CD14-positive monocyte (primary cell): ENCODE measurements at regions not wholly inside any gene's neighbourhood (a gene's known extent, or its start where the extent isn't known, plus 50 kb on each side); places are given as distances from the start of the nearest gene placed in this dataset.

Source experiments
- DNase-seq, 3 donors: peaks; one replicate each; pipeline ENCODE4 v3.0.0-alpha.2; 2011 to 2022
- H2AFZ ChIP-seq: 2 replicates; pipeline ENCODE4 v1.6.0; 2012; ENCODE audit warnings: mild to moderate bottlenecking, low read depth, low read length, inconsistent platforms; ENCODE audit not compliant: insufficient read depth, poor library complexity, severe bottlenecking
- H3K27ac ChIP-seq, 2 donors: 1 replicate in 1 of 2; 2 replicates in 1 of 2; pipeline ENCODE4 v1.5.1; 2012 to 2013; ENCODE audit warnings: low read length in 2 of 2, control low read depth in 1 of 2, inconsistent platforms in 1 of 2, low read depth in 1 of 2, mild to moderate bottlenecking in 1 of 2
- H3K27me3 ChIP-seq, 2 donors: one replicate each; pipeline versions ENCODE4 v1.6.0 to v1.6.1; 2011 to 2013; ENCODE audit warnings: low read length in 2 of 2; ENCODE audit not compliant: control insufficient read depth in 2 of 2, insufficient read depth in 2 of 2
- H3K36me3 ChIP-seq, 2 donors: replicated peaks in 1 of 2; 1 replicate in 1 of 2; 2 replicates in 1 of 2; pipeline versions ENCODE4 v1.5.1 to v1.6.1; 2012 to 2013; ENCODE audit warnings: low read length in 2 of 2, control low read depth in 1 of 2, inconsistent platforms in 1 of 2, mild to moderate bottlenecking in 1 of 2; ENCODE audit not compliant: insufficient read depth in 2 of 2, control insufficient read depth in 1 of 2
- H3K4me1 ChIP-seq, 2 donors: 1 replicate in 1 of 2; 2 replicates in 1 of 2; pipeline versions ENCODE4 v1.5.1 to v1.6.1; 2012 to 2013; ENCODE audit warnings: low read length in 2 of 2, control low read depth in 1 of 2, inconsistent platforms in 1 of 2, mild to moderate bottlenecking in 1 of 2, moderate library complexity in 1 of 2; ENCODE audit not compliant: insufficient read depth in 2 of 2, control insufficient read depth in 1 of 2
- H3K4me2 ChIP-seq: replicated peaks from 2 replicates; pipeline ENCODE3; 2012; ENCODE audit warnings: low read length, moderate library complexity, mild to moderate bottlenecking; ENCODE audit not compliant: poor library complexity, severe bottlenecking; ENCODE audit errors: extremely low read depth
- H3K4me3 ChIP-seq, 3 experiments: fragments of 200-600 bp in 1 of 3; sonication (generic) in 1 of 3; replicated peaks in 1 of 3; 1 replicate in 2 of 3; 2 replicates in 1 of 3; pipeline ENCODE4 v1.5.1; 2011 to 2013; ENCODE audit warnings: low read length in 3 of 3, mild to moderate bottlenecking in 3 of 3, control low read depth in 2 of 3, low read depth in 2 of 3, inconsistent platforms in 1 of 3, moderate library complexity in 1 of 3
- H3K79me2 ChIP-seq: 2 replicates; pipeline ENCODE4 v1.6.0; 2012; ENCODE audit warnings: mild to moderate bottlenecking, control low read depth, inconsistent platforms, low read length, moderate library complexity; ENCODE audit not compliant: insufficient read depth
- H3K9ac ChIP-seq: 2 replicates; pipeline ENCODE4 v1.6.0; 2017; ENCODE audit warnings: low read length, mild to moderate bottlenecking; ENCODE audit not compliant: insufficient read depth, poor library complexity, severe bottlenecking
- H3K9me3 ChIP-seq, 2 donors: replicated peaks in 1 of 2; 1 replicate in 1 of 2; 2 replicates in 1 of 2; pipeline versions ENCODE4 v1.5.1 to v1.6.1; 2012 to 2013; ENCODE audit warnings: low read length in 2 of 2, control low read depth in 1 of 2; ENCODE audit not compliant: control insufficient read depth in 1 of 2, insufficient read depth in 1 of 2
- H4K20me1 ChIP-seq: 2 replicates; pipeline ENCODE4 v1.6.0; 2012; ENCODE audit warnings: mild to moderate bottlenecking, low read length, control low read depth, moderate library complexity; ENCODE audit not compliant: insufficient read depth
- H3K27ac Mint-ChIP-seq, 7 donors: one replicate each; pipeline ENCODE4 v1.8.0; 2020; ENCODE audit warnings: mild to moderate bottlenecking in 7 of 7, mixed read lengths in 7 of 7, moderate library complexity in 6 of 7, inconsistent platforms in 2 of 7
- H3K27me3 Mint-ChIP-seq, 3 donors: one replicate each; pipeline ENCODE4 v1.8.0; 2021 to 2022; ENCODE audit warnings: low read depth in 3 of 3, mild to moderate bottlenecking in 3 of 3, mixed read lengths in 3 of 3, moderate library complexity in 3 of 3, inconsistent platforms in 1 of 3
- H3K36me3 Mint-ChIP-seq, 2 donors: one replicate each; pipeline ENCODE4 v1.8.0; 2020; ENCODE audit warnings: mixed read lengths in 2 of 2, inconsistent platforms in 1 of 2, mild to moderate bottlenecking in 1 of 2
- H3K4me1 Mint-ChIP-seq: one replicate; pipeline ENCODE4 v1.8.0; 2020; ENCODE audit warnings: mild to moderate bottlenecking, mixed read lengths
- H3K4me3 Mint-ChIP-seq, 2 donors: one replicate each; pipeline ENCODE4 v1.8.0; 2020; ENCODE audit warnings: mild to moderate bottlenecking in 2 of 2, mixed read lengths in 2 of 2, moderate library complexity in 1 of 2
- H3K9me3 Mint-ChIP-seq, 7 donors: one replicate each; pipeline ENCODE4 v1.8.0; 2020 to 2022; ENCODE audit warnings: mixed read lengths in 7 of 7, mild to moderate bottlenecking in 6 of 7, moderate library complexity in 6 of 7, inconsistent platforms in 2 of 7
- CTCF ChIP-seq: fragments of 200-600 bp; IDR thresholded peaks from one replicate; pipeline ENCODE4 v1.8.0; 2022; ENCODE audit warnings: antibody characterized with exemption, mild to moderate bottlenecking
- WGBS: methylation state at CpG from one replicate; pipeline ENCODE4 v1.1.5; 2013; ENCODE audit warnings: missing lambda C conversion rate; ENCODE audit not compliant: insufficient coverage; 5-methylcytosine and 5-hydroxymethylcytosine counted together
- intact Hi-C, 2 donors: fragments of 100-400 bp; cut with micrococcal nuclease; formaldehyde crosslinking; loops; one replicate each; pipeline versions ENCODE4 v1.15.0 to v1.15.1; 2023

- no peak overlapping the region for H3K9ac ChIP-seq
- H3K36me3 ChIP-seq: no peaks in the 10 kb centered on the region
- H3K9me3 Mint-ChIP-seq: peaks cover 0 to 2% (median 0%) of the 10 kb centered on the region in 7 donors
- WGBS: 86% methylated on average over 7 of the region's 9 CpGs
- H3K27me3 ChIP-seq: no peaks in the 10 kb centered on the region
- no peak overlapping the region for H3K27ac ChIP-seq
- no peaks in the 10 kb centered on the region for H3K4me1 Mint-ChIP-seq
- H3K4me1 ChIP-seq: no peaks in the 10 kb centered on the region
- no peak overlapping the region for H3K4me2 ChIP-seq
- no peak overlapping the region for H3K4me3 ChIP-seq
- no peaks in the 10 kb centered on the region for H3K9me3 ChIP-seq
- H3K79me2 ChIP-seq: no peaks in the 10 kb centered on the region
- peaks cover 7 to 14% (median 11%) of the 10 kb centered on the region in 3 donors for H3K27me3 Mint-ChIP-seq
- DNase-seq: no peak
- intact Hi-C loops: no loop called here
- H3K27ac Mint-ChIP-seq: no peak overlapping the region
- H4K20me1 ChIP-seq: no peaks in the 10 kb centered on the region
- no peaks in the 10 kb centered on the region for H3K36me3 Mint-ChIP-seq
- TF ChIP-seq CTCF: no peak
- no peak overlapping the region for H2AFZ ChIP-seq
- no peak overlapping the region for H3K4me3 Mint-ChIP-seq
These were observed 233.9 kb downstream of the PTPRU start for GRCh38 chr1:29470087-29470787.

GRCh38 chr1:29469457-29469856, 233.1 kb downstream of the PTPRU start:
- H3K4me1 Mint-ChIP-seq: no peaks in the 10 kb centered on the region
- peaks cover 4 to 11% (median 9%) of the 10 kb centered on the region in 3 donors for H3K27me3 Mint-ChIP-seq
- Histone ChIP-seq H3K4me3 (no peak overlapping the region), H2AFZ (no peak overlapping the region), H3K9me3 (no peaks in the 10 kb centered on the region), H3K79me2 (no peaks in the 10 kb centered on the region), H3K4me1 (no peaks in the 10 kb centered on the region), H3K36me3 (no peaks in the 10 kb centered on the region), H3K27me3 (no peaks in the 10 kb centered on the region), H4K20me1 (no peaks in the 10 kb centered on the region), H3K4me2 (no peak overlapping the region), H3K27ac (no peak overlapping the region), H3K9ac (no peak overlapping the region)
- DNase-seq: no peak
- intact Hi-C loops: no loop called here
- no peak overlapping the region for H3K27ac Mint-ChIP-seq
- no peak for TF ChIP-seq CTCF
- WGBS: 67% methylated on average over 3 of the region's 4 CpGs
- no peaks in the 10 kb centered on the region for H3K36me3 Mint-ChIP-seq
- H3K9me3 Mint-ChIP-seq: peaks cover 0 to 2% (median 0%) of the 10 kb centered on the region in 7 donors
- no peak overlapping the region for H3K4me3 Mint-ChIP-seq
